T-helper 9 cell (primary cell): ENCODE measurements at regions not wholly inside any gene's neighbourhood (a gene's known extent, or its start where the extent isn't known, plus 50 kb on each side); places are given as distances from the start of the nearest gene placed in this dataset.
"Not testable (repeated sequence)": the region's sequence is repeated elsewhere in the genome, so short reads cannot be mapped to it uniquely, and the experiment has no call there.

ENCODE experiments used
- DNase-seq: peaks from one replicate; pipeline ENCODE4 v3.0.0-alpha.2; 2020

DNA sequence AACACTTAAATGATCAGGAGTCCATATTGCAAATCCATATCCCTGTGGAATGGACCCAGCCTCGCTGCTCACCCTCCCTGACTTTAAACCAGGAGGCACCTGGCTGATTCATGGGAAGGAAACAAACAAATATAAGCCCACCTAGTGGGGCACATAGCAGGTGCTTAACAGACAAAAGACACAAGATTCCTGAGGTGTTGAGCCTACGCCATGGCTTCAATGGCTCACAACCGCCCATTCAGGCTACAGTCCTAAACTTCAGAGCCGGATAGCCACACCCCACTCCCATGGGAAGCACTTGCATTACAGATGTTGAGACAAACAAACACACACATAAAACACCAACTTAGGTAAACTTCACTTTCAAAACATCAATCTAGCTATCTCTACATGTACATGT lies 359.9 kb downstream of the ICE1 start:
- DNase-seq = no peak

DNA sequence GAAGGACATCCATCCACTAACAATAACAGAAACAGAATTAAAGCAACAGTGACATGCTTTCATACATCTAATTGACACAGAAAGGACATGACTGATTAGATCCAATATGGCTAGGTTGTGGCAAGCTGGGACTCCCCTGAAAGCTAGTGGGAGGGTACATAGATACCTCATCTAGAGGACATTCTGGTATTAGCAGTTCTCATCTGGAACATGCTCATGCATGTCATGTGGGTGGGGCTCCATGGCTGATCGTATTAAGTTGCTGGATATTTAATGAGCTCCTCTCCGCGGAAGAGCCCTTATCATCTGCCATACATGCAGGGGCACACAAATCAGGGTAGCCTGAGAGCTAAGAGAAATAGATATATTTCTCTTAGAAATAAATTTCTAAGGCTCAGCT lies 358.9 kb downstream of the ICE1 start:
- DNase-seq = no peak

- DNase-seq = no peak
Observed at GRCh38 chr5:5780253-5780652, 357.8 kb downstream of the ICE1 start.

DNA sequence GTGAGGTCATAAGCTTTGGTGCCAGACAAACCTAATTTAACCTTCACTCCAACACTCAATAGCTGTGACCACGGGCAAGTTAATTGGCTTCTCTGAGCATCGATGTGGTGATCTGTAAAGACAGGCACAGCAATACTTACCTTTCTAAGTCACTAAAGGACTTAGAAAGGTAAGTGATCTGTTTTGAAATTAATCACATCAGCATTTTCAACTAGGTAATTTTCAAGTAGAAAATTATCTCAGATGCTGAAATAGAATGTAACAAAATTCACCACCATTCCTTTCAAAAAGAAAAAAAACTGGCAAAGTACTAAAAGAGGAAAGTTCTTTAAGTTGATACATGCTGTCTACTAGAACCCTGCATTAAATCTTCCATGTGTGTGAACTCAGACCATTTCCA lies 354.5 kb downstream of the ICE1 start:
- no peak for DNase-seq

- DNase-seq = no peak
Observed at GRCh38 chr5:5772202-5772601, 349.7 kb downstream of the ICE1 start.

DNA sequence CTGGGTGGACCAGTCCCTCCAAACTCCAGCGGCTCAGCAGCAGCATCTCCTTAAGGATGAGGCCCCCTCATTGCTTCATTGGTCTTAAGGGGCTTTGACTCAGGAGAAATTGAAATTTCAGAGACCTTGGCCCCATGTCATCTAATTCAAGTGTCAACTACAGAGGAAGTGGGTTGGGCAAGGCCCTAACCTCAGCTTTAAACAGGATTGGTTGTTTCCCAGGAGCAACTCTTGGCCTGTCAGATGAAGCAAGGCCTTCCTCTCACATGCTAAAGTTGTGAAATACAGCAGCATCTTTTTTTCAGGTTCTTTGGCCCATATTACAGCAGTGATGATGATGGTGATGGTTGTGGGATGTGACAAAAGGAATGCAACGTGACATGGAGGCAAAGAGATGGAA lies 348.3 kb downstream of the ICE1 start:
- no peak for DNase-seq

DNA sequence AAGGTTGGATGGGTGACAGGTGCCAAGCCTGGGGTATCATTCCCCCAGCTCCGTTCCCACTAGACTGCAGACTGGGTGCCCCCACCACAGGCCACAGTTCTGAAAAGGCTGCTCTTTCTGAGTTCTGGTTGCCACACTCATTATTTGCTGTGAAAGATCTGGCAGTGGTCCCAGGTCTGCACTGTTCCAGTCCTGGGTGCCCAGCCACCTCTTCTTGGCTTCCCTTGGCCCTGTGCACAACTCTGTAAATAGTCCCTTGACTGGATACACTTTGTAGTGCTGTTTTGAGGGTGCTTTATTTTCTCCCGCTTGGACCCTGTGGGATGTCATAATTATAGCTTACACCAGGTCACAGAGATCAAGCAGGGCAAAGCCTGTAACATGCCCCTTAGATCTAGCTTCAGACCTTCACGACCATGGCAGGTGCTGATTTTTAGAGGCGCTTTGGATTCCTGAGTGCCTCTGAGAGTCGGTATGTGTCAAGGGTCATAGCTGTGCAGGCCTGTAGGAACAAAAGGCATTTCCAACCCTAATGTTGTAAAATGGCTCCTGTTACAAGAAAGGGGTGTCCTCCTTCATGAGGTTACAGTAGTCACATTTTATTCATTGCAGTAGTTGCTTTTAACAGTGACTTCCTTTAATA lies 344.9 kb downstream of the ICE1 start:
- DNase-seq = no peak

DNA sequence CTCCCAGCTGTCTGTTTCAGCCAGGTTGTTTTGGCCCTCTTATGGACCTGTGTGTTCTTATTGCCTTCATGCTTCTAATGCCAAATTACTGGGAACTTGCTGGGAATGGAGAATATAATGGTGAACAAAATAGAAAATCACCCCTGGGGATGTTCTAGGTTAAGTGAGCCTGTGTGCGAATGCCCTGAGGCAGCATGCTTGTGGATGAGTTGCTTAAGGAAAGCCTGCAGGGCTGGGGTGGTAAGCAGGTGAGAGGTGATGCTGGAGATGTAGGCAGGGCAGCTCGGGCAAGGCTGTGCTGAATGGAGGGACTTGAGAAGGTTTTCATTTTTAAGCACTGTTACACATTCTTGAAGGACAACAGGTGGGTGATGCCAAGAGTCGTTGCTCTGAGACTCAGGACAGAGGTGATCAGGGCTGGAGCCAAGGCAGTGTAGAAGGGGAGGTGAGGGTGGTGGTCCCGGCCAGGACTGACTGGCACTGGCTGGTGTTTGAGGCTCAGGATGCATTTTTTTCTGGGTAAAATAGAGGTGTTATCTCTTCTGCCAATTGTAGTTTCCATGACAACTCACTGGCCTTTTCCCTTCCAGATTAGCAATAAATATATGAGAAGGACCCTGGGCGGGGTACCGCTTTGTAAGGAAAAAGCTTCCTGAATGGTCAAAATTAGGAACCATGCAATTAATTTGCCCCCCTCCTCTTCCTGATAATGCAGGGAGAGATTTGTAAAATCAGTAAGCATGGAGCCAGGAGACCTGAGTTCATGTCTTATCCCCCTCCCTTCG lies 342.8 kb downstream of the ICE1 start:
- DNase-seq = no peak

DNA sequence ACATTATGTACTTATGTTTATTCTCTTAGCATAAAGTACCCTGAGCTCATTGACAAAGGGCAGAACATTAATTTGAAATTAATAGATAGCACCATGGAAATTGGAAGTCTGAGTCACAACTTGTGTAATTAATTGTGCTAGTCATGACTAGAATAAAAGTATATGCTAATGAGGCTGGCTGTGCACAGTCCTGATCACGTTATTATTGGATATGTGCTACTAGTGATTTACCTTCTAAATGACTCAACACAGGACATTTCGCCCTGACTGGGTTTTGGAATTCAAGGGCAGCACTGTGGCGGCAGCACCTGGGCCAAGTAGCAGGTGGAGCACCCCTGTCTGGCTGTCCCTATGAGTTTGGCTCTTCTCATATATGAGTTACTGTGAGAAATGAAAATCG lies 341.8 kb downstream of the ICE1 start:
- DNase-seq = no peak

GRCh38 chr5:5756762-5757161 lies 334.3 kb downstream of the ICE1 start:
- no peak for DNase-seq

- no peak for DNase-seq
Observed at GRCh38 chr5:5755888-5756287, 333.4 kb downstream of the ICE1 start.

DNA sequence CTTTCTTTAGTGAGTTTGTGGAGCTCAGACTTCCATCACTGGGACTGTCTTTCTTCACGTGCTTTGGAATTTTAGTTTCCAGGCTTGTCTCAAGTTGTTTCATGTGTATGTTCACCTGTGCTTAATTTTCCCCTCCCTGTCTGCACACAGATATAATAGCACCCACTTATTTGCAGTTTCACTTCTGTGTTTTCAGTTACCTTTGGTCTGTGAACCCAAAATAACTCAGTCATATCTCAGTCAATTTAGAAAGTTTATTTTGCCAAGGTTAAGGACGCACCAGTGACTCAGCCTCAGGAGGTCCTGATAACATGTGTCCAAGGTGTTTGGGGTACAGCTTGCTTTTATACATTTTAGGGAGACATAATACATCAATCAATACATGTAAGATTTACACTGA lies 330.4 kb downstream of the ICE1 start:
- DNase-seq = no peak

DNA sequence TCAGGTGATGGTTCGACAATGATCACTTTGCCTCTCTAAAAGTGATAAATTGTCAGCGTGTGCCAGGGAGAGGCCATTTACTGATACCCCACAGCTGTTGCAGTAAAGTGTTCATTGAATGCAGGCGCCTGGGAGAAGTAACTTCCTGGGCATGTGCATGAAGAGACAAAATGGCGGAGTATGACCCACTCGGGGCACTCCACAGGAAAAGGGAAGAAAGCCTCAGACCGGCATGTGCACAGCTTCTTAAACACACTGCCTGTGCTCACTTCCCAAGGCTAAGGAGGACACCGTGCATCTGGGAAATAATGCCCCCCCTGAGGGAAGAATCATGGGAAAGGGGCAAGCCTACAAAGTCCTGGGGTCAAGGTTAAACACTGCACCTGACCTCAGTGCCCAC lies 329.5 kb downstream of the ICE1 start:
- no peak for DNase-seq

- no peak for DNase-seq
Observed at GRCh38 chr5:5751498-5751897, 329.0 kb downstream of the ICE1 start.

DNA sequence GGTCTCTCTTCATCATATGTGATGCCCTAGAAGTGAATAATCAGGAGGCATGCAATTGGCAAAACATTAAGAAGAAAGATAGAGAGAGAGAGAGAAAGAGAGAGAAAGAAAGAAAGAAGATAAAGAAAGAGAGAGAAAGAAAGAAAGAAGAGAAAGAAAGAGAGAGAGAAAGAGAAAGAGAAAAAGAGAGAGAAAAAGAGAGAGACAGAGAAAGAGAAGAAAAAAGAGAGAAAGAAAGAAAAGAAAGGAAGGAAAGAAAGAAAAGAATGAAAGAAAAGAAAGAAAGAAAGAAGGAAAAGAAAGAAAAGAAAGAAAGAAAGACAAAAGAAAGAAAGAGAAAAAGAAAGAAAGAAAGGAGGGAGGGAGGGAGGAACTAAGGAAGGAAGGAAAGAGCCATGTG lies 318.9 kb downstream of the ICE1 start:
- DNase-seq = no peak

DNA sequence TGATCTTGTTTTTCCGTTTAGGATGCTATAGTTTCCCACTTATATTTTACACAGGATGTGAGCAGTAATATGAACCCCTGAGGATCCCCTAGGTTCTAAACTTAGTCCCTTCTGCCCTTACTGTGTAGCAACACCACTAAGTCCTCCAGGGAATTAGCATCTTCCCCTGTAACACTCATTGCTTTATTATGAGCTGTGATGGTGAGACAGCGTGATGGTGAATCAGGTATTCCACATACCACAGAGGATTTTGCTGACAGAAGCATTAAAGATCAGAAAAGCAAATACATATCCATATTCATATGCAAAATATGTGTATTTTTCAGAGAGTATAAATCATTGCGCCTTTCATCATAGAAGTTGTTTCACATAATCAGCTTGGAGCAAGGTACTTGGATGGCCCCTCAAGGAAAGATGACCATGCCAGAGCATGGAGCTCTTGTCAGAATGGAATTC lies 317.0 kb downstream of the ICE1 start:
- DNase-seq = no peak

DNA sequence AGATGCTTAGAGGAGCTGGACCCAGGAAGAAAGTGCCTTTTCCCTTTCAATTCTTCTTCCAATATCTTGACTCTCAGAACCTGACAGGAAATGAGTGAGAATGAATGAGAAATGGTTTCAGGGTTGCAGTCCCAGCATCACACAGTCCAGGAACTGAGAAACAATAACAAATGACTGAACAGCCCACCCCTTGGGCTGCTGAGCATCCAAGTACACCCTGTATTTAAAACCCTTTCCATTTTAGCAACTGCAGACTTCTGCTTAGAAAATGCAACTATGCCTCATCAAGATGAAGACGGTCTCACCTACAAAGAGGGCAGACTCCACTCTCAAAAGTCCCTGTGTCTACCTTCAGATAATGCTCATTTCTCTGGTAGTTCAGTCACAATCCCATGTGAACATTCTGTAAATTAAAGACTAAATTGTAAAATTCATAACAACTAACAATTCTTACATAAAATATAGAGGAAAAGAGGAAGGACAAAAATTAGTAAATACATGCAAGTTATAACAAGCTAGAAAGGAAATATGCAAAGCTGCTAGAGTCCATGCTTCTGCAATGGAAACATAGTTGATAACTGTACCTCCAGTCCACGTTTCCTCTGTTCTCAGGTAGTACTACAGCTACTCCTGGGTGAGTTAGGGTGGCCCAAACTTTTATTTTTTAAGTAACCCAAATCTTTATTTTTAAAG lies 316.5 kb downstream of the ICE1 start:
- no peak for DNase-seq

- DNase-seq = no peak
Observed at GRCh38 chr5:5736007-5736406, 313.5 kb downstream of the ICE1 start.

GRCh38 chr5:5733058-5733457 lies 310.6 kb downstream of the ICE1 start:
- not testable (repeated sequence) for DNase-seq

GRCh38 chr5:5726401-5726800 lies 303.9 kb downstream of the ICE1 start:
- DNase-seq = no peak

- no peak for DNase-seq
Observed at GRCh38 chr5:5721881-5722280, 299.4 kb downstream of the ICE1 start.

- no peak for DNase-seq
Observed at GRCh38 chr5:5719292-5719691, 296.8 kb downstream of the ICE1 start.

- DNase-seq = no peak
Observed at GRCh38 chr5:5716665-5717064, 294.2 kb downstream of the ICE1 start.

- DNase-seq = no peak
Observed at GRCh38 chr5:5711592-5711991, 289.1 kb downstream of the ICE1 start.
